IMR-90 (cell line): ENCODE measurements at regions not wholly inside any gene's neighbourhood (a gene's known extent, or its start where the extent isn't known, plus 50 kb on each side); places are given as distances from the start of the nearest gene placed in this dataset.

Source experiments
- CTCF ChIP-seq: conservative IDR thresholded peaks from 2 replicates; pipeline ENCODE4 v1.5.1; 2012; ENCODE audit warnings: mild to moderate bottlenecking, low read depth, low read length, improper control_type of control experiment
- MXI1 ChIP-seq: IDR thresholded peaks from 2 replicates; pipeline ENCODE4 v1.6.1; 2012; ENCODE audit warnings: low read depth, mild to moderate bottlenecking, low read length, moderate library complexity, borderline replicate concordance
- POLR2A ChIP-seq: IDR thresholded peaks from 2 replicates; pipeline ENCODE4 v1.6.1; 2012; ENCODE audit warnings: mild to moderate bottlenecking, low read depth, low read length
- RAD21 ChIP-seq: IDR thresholded peaks from 2 replicates; pipeline ENCODE4 v1.6.1; 2012; ENCODE audit warnings: low read length, improper control_type of control experiment
- RFX5 ChIP-seq: IDR thresholded peaks from 2 replicates; pipeline ENCODE4 v1.8.0; 2012; ENCODE audit warnings: low read depth, mild to moderate bottlenecking, low read length, moderate library complexity

DNA sequence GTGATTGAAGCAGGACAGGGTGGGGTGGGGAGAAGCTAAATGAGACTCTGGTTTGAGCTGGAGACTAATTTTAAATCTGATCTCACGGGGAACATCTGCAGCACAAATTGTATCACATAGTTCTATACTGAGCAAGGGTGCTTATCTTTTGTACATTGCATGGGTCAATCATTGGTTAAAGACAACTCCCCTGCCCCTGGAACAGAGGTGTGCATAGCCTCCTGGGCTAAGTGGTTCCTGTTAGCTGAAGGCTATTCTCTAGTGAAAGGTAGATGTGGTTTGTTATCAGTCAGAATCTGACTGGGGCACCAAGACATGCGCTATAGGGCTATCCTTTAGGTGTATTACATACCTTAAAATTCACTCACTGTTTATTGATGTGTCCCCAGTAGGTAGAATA, 103.9 kb upstream of the KITLG start:
- TF ChIP-seq CTCF (no peak), MXI1 (no peak), RAD21 (no peak), POLR2A (no peak), RFX5 (no peak)
